HG02798 (cell line): ENCODE measurements at regions not wholly inside any gene's neighbourhood (a gene's known extent, or its start where the extent isn't known, plus 50 kb on each side); places are given as distances from the start of the nearest gene placed in this dataset.
A peak's percentile ranks its signal among the peaks of the same experiment; 100 is the strongest.
"Not testable (repeated sequence)": the region's sequence is repeated elsewhere in the genome, so short reads cannot be mapped to it uniquely, and the experiment has no call there.

ENCODE experiments used
- ATAC-seq: cut with Tn5 transposase; IDR thresholded peaks from one replicate; pipeline ENCODE4 v1.9.1; 2021; ENCODE audit warnings: mild to moderate bottlenecking; ENCODE audit not compliant: unreplicated experiment, poor library complexity

- ATAC-seq = no peak
These were observed 284.9 kb downstream of the PAX3 start for GRCh38 chr2:222013889-222014288.

DNA sequence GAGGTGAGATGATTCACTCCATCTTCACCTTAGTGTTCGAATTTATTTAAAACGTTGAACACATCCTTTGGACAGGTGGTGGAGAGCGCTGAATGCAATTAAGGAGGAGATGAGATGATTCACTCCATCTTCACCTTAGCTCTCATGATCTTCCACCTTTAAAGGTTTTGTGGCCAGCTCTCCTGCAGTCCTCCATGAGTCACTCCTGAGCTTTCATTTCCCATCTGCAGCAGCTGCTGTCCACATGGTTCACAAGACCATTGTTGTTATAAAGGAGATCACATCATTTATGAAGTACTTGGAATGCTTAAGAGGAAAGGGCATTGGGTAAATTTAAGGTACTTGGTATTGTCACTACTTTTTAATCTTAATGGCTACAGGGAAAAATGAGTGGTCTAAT, 298.5 kb downstream of the PAX3 start:
- ATAC-seq = no peak

- ATAC-seq = no peak
These were observed 299.1 kb downstream of the PAX3 start for GRCh38 chr2:221999717-222000116.

DNA sequence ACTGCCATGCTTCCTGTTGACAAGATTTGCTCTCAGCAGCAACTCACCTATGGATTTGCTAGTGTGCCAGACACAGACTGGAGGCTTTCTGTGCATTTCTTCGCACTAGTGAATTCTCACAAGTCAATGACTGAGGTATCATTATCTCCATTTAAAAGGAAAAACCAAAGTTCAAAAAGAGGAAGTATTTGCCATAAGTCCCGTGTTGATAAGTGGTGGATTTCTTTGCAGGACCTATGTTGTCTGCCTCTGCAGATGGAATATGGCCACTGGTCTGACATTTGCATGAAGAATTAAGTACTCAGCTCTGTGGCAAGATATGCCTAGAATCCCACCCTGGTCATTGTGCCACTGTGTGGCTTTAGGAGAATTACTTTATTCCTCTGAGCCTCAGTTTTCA, 299.6 kb downstream of the PAX3 start:
- ATAC-seq = no peak

DNA sequence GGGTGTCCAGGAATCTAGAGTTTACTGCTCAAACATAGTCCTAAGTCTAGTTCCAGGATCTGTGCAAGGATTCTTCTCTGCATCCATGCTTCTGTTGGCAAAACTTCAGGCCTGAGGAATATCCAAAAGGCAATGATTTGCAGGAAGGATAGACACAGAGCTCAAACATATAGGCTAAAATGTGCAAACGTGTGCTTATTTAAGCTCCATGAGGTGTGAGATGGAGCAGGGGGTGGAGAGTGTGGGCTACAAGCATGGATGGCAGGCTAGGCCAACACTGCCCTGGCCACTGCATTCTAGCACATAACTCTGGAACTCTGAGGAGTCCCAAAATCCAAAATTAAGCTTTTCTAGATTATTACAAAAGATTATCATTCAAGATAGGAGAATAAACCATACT, 301.1 kb downstream of the PAX3 start:
- no peak for ATAC-seq

GRCh38 chr2:221997100-221997499, 301.7 kb downstream of the PAX3 start:
- no peak for ATAC-seq

DNA sequence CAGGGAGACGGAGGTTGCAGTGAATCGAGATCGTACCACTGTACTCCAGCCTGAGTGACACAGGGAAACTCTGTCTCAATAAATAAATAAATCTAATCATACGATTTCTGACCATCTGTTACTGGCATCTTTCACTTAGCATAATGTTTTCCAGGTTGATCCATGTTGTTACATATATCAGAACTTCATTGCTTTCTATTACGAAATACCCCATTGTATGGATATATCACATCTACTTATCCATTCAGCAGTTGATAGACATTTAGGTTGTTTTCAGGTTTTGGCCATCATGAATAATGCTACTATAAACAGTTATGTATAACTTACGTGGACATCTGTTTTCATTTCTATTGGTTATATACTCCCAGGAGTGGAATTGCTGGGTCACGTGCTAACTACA, 303.9 kb downstream of the PAX3 start:
- no peak for ATAC-seq

GRCh38 chr2:221984376-221984775, 314.4 kb downstream of the PAX3 start:
- ATAC-seq = not testable (repeated sequence)

DNA sequence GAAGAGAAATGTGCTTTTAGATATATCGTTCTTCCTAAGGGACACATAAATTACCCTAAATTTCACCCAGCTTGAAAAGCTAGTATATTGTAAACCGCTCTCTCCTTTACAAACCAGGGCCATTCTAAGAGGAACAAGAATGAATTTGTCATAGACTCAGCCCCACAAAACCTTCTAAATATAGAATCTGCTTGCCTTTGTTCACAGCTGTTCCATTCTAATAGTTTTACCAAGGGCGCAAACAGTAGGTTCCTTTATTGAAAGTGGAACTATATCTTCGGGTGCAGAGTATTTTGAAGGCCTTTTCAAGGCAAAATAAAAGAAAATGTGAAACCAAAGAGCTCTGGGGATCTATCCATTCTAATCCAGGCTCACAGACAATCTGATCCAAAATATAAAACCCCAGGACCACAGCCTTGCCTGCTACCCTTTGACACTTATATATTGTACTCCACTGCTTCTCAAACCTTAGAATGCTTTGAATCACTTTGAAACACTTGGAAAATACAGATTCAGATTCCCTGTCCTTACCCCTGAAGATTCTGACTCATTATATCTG, 316.8 kb downstream of the PAX3 start:
- no peak for ATAC-seq

GRCh38 chr2:221975151-221975550, 323.6 kb downstream of the PAX3 start:
- ATAC-seq = no peak

DNA sequence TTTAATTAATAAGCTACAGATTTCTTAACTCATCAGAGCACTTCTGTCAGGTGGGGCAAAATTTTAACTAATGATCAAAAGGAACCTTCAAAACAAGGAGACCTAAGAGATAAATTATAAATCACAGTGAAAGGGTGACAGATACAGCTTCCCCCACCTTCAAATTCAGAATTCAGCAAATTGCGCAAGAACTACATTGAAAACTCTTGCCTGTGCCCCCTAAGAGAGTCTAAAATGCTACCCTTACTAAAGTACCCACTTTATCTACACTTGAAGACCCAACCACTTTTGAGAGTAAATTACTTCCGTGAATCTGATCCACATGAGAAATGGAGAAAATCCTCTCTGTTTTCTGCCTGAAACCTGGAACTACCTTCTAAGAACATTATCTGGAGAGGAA, 324.9 kb downstream of the PAX3 start:
- no peak for ATAC-seq

DNA sequence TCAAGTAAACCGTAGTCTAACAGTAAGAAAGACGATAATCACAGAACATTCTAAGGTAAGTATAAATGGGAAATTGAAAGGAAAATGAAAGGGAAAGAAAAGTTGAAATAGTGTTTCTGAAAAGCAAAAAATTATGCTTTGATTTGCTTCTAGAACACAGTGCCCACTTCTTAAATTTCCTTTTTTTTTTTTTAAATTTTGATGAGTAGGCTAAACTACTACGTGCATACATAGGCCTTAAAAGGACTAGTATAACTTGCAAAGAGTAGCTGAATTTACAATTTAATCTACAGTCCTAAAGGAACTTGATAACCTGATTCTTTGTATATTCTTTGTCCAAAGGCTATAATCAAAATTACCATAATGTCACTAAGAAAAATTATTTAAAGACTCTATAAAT, 325.3 kb downstream of the PAX3 start:
- no peak for ATAC-seq

DNA sequence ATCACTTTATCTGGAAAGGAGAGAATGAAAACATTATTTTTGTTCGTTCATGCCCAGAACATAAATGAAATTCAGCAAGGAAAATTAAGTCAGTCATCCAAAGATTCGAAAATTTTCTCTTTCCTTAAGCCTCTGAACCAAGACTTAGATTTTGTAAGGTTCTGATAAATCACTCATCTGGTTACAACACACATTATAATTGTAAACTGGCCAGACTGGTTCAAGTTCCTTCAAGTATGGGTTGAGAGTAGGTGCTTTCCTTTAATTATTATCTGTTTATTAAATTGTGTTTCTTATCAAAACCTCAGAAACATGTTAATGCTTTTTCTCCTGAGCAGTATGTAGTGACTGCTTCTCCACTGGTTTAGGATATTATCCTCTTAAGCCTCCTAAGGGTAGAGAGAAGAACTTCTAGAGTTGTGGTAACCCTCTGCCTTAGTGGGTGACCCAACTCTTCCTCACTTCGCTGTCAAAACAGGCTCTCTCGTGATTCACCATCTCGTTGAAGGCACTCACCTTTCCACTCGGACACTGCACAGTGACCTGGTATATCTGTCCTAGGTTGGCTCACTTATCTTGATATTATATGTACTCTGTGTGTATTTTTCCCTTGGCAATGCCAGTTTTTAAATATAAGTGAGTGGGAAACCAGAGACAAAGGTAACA, 325.9 kb downstream of the PAX3 start:
- ATAC-seq = no peak

GRCh38 chr2:221970389-221970788, 328.4 kb downstream of the PAX3 start:
- no peak for ATAC-seq

- no peak for ATAC-seq
These were observed 329.0 kb downstream of the PAX3 start for GRCh38 chr2:221969830-221970144.

DNA sequence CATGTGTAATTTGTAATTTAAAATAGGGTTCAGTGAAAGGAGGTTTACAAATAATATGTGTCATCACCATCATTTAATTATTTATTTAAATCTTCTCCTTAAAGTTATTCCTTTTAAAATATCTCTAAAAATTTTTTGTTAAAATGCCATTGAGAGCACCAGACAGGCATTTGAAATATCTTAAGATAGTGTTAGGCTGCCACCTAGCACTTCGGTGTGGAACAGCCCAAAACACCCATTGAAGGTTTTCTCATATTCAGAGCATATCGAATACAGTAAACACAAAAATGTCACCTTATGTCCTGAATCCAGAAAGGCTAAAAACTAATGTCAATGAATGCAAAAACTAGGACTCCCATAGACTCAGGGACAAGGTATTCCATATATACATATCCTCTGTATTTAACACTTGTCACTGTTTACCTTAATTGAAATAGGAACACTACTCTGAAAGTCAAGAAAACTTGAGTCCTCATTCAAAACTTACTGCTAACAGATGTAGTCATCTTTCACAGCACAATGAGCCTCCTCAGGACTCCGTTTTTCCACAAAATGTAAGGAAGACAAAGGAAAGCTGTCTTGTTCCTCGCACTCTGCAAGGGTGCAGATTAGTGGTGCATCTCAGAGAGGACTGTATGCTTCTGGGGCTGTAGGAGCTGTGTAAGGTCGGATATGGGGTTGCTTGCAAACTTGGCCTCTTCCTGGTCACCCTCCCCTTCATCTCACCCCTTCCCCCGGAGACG, 329.5 kb downstream of the PAX3 start:
- peak; percentile 70 for ATAC-seq

DNA sequence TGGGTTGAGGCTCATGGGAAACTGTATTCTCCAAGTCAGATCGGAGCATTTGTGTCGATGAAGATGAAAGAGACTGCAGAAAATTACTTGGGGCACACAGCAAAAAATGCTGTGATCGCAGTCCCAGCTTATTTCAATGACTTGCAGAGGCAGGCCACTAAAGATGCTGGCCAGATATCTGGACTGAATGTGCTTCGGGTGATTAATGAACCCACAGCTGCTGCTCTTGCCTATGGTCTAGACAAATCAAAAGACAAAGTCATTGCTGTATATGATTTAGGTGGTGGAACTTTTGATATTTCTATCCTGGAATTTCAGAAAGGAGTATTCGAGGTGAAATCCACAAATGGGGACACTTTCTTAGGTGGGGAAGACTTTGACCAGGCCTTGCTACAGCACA, 336.6 kb downstream of the PAX3 start:
- ATAC-seq = no peak

- no peak for ATAC-seq
These were observed 337.2 kb downstream of the PAX3 start for GRCh38 chr2:221961561-221961960.

DNA sequence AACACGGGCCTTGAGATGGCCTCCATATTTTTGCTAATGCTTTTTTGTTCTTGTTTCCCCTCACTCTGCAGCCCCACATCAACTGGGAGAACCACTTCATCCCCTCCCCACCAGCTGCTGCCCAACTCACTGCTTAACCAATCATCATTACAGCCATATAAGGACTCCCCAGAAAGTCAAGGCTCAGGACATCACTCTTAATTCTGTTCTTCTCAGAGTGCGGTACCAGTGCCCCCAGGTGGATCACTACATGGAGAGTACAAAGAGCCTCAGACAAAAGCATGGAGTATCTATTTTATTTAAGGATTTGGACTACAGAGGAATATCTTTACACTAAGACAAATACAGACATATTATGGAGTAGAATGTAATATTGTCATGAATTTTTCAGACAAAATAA, 340.6 kb downstream of the PAX3 start:
- no peak for ATAC-seq

DNA sequence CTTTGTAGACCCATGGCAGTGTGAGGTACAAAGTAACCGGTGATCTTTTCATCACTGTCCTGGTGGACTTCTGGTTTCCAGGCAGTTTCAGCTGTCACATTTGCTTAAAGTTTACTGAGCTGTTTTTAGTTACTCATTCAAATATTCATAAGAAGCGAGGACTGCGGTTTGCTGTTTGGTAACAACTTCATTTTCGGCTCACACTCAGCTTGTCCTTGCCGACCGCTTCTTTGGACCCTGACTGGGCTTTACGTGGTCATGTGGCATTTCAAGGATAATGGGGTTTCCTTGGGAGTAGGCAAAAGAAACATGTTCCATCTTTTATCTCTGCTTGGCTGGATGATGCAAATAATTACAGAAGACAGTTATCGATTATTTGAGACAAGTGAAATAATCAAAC, 350.7 kb downstream of the PAX3 start:
- ATAC-seq = no peak

- ATAC-seq = not testable (repeated sequence)
These were observed 354.3 kb downstream of the PAX3 start for GRCh38 chr2:221944452-221944851.
